ENCODE measurements at regions not wholly inside any gene's neighbourhood (a gene's known extent, or its start where the extent isn't known, plus 50 kb on each side); places are given as distances from the start of the nearest gene placed in this dataset.

DNA sequence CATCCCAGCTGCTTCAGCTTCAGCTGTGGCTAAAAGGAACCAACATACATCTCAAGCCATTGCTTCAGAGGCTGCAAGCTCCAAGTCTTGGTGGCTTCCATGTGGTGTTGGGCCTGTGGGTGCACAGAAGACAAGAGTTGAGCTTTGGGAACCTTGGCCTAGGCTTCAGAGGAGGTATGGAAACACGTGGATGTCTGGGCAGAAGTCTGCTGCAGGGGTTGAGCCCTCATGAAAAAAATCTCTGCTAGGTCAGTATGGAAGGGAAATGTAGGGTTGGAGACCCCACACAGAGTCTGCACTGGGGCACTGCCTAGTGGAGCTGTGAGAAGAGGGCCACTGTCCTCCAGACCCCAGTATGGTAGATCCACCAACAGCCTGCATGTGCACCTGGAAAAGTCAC is 279.3 kb downstream of the MZT1 start:
- H2AFZ ChIP-seq (ENCODE audit: low read length): no peak overlapping the region
- H3K27me3 ChIP-seq (ENCODE audit: control insufficient read depth in 3 of 3, insufficient read depth in 3 of 3, low read depth in 1 of 3, low read length in 3 of 3): peaks cover 0 to 5% (median 0%) of the 10 kb centered on the region in 3 experiments
- no peak for DNase-seq (ENCODE audit: low spot score)
- peaks cover 3 to 5% of the 10 kb centered on the region in 2 donors for H3K9me3 ChIP-seq (replicated peaks in 1 of 2; ENCODE audit: control insufficient read depth in 2 of 2, insufficient read depth in 1 of 2, low read depth in 1 of 2, low read length in 2 of 2)
- no peak overlapping the region for H3K4me3 ChIP-seq (ENCODE audit: low read length in 2 of 2)
- H3K36me3 ChIP-seq (replicated peaks in 1 of 2; ENCODE audit: control insufficient read depth in 2 of 2, insufficient read depth in 2 of 2, low read length in 2 of 2): no peaks in the 10 kb centered on the region
- no peaks in the 10 kb centered on the region for H3K79me1 ChIP-seq (ENCODE audit: low read depth, low read length)
- no peaks in the 10 kb centered on the region for H3K4me1 ChIP-seq (ENCODE audit: control insufficient read depth in 2 of 2, insufficient read depth in 1 of 2, low read depth in 1 of 2, low read length in 2 of 2)
- H3K27ac ChIP-seq (replicated peaks; ENCODE audit: low read length): no peak overlapping the region
- H2AK5ac ChIP-seq (ENCODE audit: low read depth, low read length): no peak overlapping the region
- H2BK5ac ChIP-seq (ENCODE audit: low read length): no peak overlapping the region
- no peak overlapping the region for H3K14ac ChIP-seq (ENCODE audit: low read length)
- no peak overlapping the region for H3K18ac ChIP-seq (ENCODE audit: low read length)
- no peak overlapping the region for H3K4ac ChIP-seq (ENCODE audit: low read length)
- H2BK120ac ChIP-seq (ENCODE audit: low read depth, low read length): no peak overlapping the region
- no peak overlapping the region for H3K4me2 ChIP-seq (ENCODE audit: insufficient read depth, low read length, poor library complexity, severe bottlenecking)
- no peak overlapping the region for H2BK12ac ChIP-seq (ENCODE audit: low read length)
- H4K91ac ChIP-seq (ENCODE audit: low read depth, low read length, poor library complexity): no peak overlapping the region
- H2BK15ac ChIP-seq (ENCODE audit: low read length): no peak overlapping the region
- H4K8ac ChIP-seq (ENCODE audit: low read depth, low read length): no peak overlapping the region
- H3K9ac ChIP-seq (ENCODE audit: low read depth, low read length, poor library complexity): no peak overlapping the region
- no CpG with 5 or more reads among the region's 1 CpG for WGBS, 2 donors (ENCODE audit: extremely low coverage in 2 of 2, insufficient read length in 2 of 2, insufficient replicate concordance in 1 of 2)
- H3K23ac ChIP-seq (ENCODE audit: low read depth, low read length, poor library complexity): no peak overlapping the region

DNA sequence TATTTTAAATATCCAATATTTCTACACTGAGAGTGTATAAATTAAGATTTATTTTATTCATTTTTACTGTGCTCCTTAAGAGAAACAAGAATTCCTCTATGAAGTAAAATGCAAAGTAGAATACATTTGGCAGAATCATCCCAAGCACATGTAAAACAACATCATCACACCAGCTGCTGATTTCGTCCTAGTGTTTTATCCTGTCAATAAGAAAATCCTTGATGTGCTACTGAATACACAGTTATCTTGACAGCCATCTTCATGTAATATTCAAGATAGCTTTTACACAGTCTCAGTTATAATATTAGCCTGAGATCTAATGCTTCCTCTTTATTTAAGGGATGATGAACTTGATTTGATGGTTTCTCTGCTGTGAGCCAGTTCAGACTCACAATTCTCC is 282.4 kb downstream of the MZT1 start:
- no peak overlapping the region for H3K18ac ChIP-seq (ENCODE audit: low read length)
- no peak overlapping the region for H2BK15ac ChIP-seq (ENCODE audit: low read length)
- no peak overlapping the region for H3K4me3 ChIP-seq (ENCODE audit: low read length in 2 of 2)
- H3K4me1 ChIP-seq (ENCODE audit: control insufficient read depth in 2 of 2, insufficient read depth in 1 of 2, low read depth in 1 of 2, low read length in 2 of 2): no peaks in the 10 kb centered on the region
- H3K79me1 ChIP-seq (ENCODE audit: low read depth, low read length): no peaks in the 10 kb centered on the region
- no peak overlapping the region for H2BK12ac ChIP-seq (ENCODE audit: low read length)
- no CpG with 5 or more reads among the region's 1 CpG for WGBS, 2 donors (ENCODE audit: extremely low coverage in 2 of 2, insufficient read length in 2 of 2, insufficient replicate concordance in 1 of 2)
- H2AFZ ChIP-seq (ENCODE audit: low read length): no peak overlapping the region
- no peak overlapping the region for H4K8ac ChIP-seq (ENCODE audit: low read depth, low read length)
- H2BK5ac ChIP-seq (ENCODE audit: low read length): no peak overlapping the region
- no peak overlapping the region for H3K4me2 ChIP-seq (ENCODE audit: insufficient read depth, low read length, poor library complexity, severe bottlenecking)
- H3K14ac ChIP-seq (ENCODE audit: low read length): no peak overlapping the region
- H3K23ac ChIP-seq (ENCODE audit: low read depth, low read length, poor library complexity): no peak overlapping the region
- no peak overlapping the region for H2AK5ac ChIP-seq (ENCODE audit: low read depth, low read length)
- peaks cover 3 to 5% of the 10 kb centered on the region in 2 donors for H3K9me3 ChIP-seq (replicated peaks in 1 of 2; ENCODE audit: control insufficient read depth in 2 of 2, insufficient read depth in 1 of 2, low read depth in 1 of 2, low read length in 2 of 2)
- no peak overlapping the region for H2BK120ac ChIP-seq (ENCODE audit: low read depth, low read length)
- DNase-seq (ENCODE audit: low spot score): no peak
- H3K27ac ChIP-seq (replicated peaks; ENCODE audit: low read length): no peak overlapping the region
- H3K4ac ChIP-seq (ENCODE audit: low read length): no peak overlapping the region
- H3K36me3 ChIP-seq (replicated peaks in 1 of 2; ENCODE audit: control insufficient read depth in 2 of 2, insufficient read depth in 2 of 2, low read length in 2 of 2): no peaks in the 10 kb centered on the region
- H3K9ac ChIP-seq (ENCODE audit: low read depth, low read length, poor library complexity): no peak overlapping the region
- no peak overlapping the region for H4K91ac ChIP-seq (ENCODE audit: low read depth, low read length, poor library complexity)
- peaks cover 0 to 10% (median 0%) of the 10 kb centered on the region in 3 experiments for H3K27me3 ChIP-seq (ENCODE audit: control insufficient read depth in 3 of 3, insufficient read depth in 3 of 3, low read depth in 1 of 3, low read length in 3 of 3)

DNA sequence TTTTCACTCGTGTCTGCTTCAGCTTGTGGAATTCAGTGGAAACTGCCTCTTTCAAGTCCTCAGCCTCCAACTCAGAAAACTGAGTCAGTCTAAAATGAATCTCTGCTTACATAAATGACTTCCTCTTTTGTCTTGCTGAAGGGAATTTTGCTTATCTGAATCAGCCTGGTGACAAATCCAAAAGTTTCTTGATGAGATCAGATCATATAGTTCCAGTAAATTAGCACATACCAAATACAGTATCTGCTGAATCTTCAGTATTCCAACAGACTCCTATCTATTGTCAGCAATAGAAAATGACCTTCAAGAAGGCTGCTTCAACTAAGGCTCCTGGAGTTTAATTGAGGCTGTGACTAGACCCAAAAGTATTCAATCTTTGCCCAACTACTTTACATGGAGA is 290.0 kb downstream of the MZT1 start:
- Histone ChIP-seq H2BK15ac (ENCODE audit: low read length) (no peak overlapping the region), H2BK5ac (ENCODE audit: low read length) (no peak overlapping the region), H3K4me2 (ENCODE audit: insufficient read depth, low read length, poor library complexity, severe bottlenecking) (no peak overlapping the region), H3K27me3 (ENCODE audit: control insufficient read depth in 3 of 3, insufficient read depth in 3 of 3, low read depth in 1 of 3, low read length in 3 of 3) (peaks cover 0 to 1% (median 0%) of the 10 kb centered on the region in 3 experiments), H3K4me1 (ENCODE audit: control insufficient read depth in 2 of 2, insufficient read depth in 1 of 2, low read depth in 1 of 2, low read length in 2 of 2) (no peaks in the 10 kb centered on the region), H2BK120ac (ENCODE audit: low read depth, low read length) (no peak overlapping the region), H3K9ac (ENCODE audit: low read depth, low read length, poor library complexity) (no peak overlapping the region), H3K27ac (replicated peaks; ENCODE audit: low read length) (no peak overlapping the region), H3K18ac (ENCODE audit: low read length) (no peak overlapping the region), H3K14ac (ENCODE audit: low read length) (no peak overlapping the region), H3K4ac (ENCODE audit: low read length) (no peak overlapping the region), H4K8ac (ENCODE audit: low read depth, low read length) (no peak overlapping the region), H3K36me3 (replicated peaks in 1 of 2; ENCODE audit: control insufficient read depth in 2 of 2, insufficient read depth in 2 of 2, low read length in 2 of 2) (no peaks in the 10 kb centered on the region), H3K4me3 (ENCODE audit: low read length in 2 of 2) (no peak overlapping the region), H3K9me3 (replicated peaks in 1 of 2; ENCODE audit: control insufficient read depth in 2 of 2, insufficient read depth in 1 of 2, low read depth in 1 of 2, low read length in 2 of 2) (no peaks in the 10 kb centered on the region), H2AK5ac (ENCODE audit: low read depth, low read length) (no peak overlapping the region), H3K23ac (ENCODE audit: low read depth, low read length, poor library complexity) (no peak overlapping the region), H2AFZ (ENCODE audit: low read length) (no peak overlapping the region), H3K79me1 (ENCODE audit: low read depth, low read length) (no peaks in the 10 kb centered on the region), H4K91ac (ENCODE audit: low read depth, low read length, poor library complexity) (no peak overlapping the region), H2BK12ac (ENCODE audit: low read length) (no peak overlapping the region)
- WGBS, 2 donors (ENCODE audit: extremely low coverage in 2 of 2, insufficient read length in 2 of 2, insufficient replicate concordance in 1 of 2): no CpG with 5 or more reads among the region's 1 CpG
- no peak for DNase-seq (ENCODE audit: low spot score)

DNA sequence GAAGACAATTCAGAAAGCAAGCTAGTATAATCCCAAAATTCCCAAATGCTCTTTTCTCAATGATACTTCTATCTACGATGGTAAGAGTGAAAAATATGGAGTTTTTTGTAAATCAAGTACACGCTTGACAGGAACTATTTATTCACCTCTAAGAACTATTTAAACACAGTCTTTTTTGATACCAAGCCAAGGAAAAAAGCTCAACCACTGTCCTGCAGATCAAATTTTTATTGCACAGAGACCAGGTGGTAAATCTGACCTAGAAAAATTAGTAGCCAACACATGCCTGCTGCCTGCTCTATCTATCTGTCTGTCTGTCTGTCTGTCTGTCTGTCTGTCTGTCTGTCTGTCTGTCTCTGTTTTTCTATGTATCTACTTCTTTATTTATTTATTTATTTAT is 292.2 kb downstream of the MZT1 start:
- Histone ChIP-seq H2BK15ac (ENCODE audit: low read length) (no peak overlapping the region), H3K36me3 (replicated peaks in 1 of 2; ENCODE audit: control insufficient read depth in 2 of 2, insufficient read depth in 2 of 2, low read length in 2 of 2) (no peaks in the 10 kb centered on the region), H3K4me3 (ENCODE audit: low read length in 2 of 2) (no peak overlapping the region), H3K9ac (ENCODE audit: low read depth, low read length, poor library complexity) (no peak overlapping the region), H3K4me1 (ENCODE audit: control insufficient read depth in 2 of 2, insufficient read depth in 1 of 2, low read depth in 1 of 2, low read length in 2 of 2) (no peaks in the 10 kb centered on the region), H3K9me3 (replicated peaks in 1 of 2; ENCODE audit: control insufficient read depth in 2 of 2, insufficient read depth in 1 of 2, low read depth in 1 of 2, low read length in 2 of 2) (no peaks in the 10 kb centered on the region), H3K14ac (ENCODE audit: low read length) (no peak overlapping the region), H3K4me2 (ENCODE audit: insufficient read depth, low read length, poor library complexity, severe bottlenecking) (no peak overlapping the region), H2BK5ac (ENCODE audit: low read length) (no peak overlapping the region), H3K18ac (ENCODE audit: low read length) (no peak overlapping the region), H3K23ac (ENCODE audit: low read depth, low read length, poor library complexity) (no peak overlapping the region), H3K27ac (replicated peaks; ENCODE audit: low read length) (no peak overlapping the region), H3K79me1 (ENCODE audit: low read depth, low read length) (no peaks in the 10 kb centered on the region), H4K91ac (ENCODE audit: low read depth, low read length, poor library complexity) (no peak overlapping the region), H2AK5ac (ENCODE audit: low read depth, low read length) (no peak overlapping the region), H2AFZ (ENCODE audit: low read length) (no peak overlapping the region), H2BK12ac (ENCODE audit: low read length) (no peak overlapping the region), H3K27me3 (ENCODE audit: control insufficient read depth in 3 of 3, insufficient read depth in 3 of 3, low read depth in 1 of 3, low read length in 3 of 3) (no peaks in the 10 kb centered on the region), H4K8ac (ENCODE audit: low read depth, low read length) (no peak overlapping the region), H2BK120ac (ENCODE audit: low read depth, low read length) (no peak overlapping the region), H3K4ac (ENCODE audit: low read length) (no peak overlapping the region)
- no CpG with 5 or more reads among the region's 2 CpGs for WGBS, 2 donors (ENCODE audit: extremely low coverage in 2 of 2, insufficient read length in 2 of 2, insufficient replicate concordance in 1 of 2)
- DNase-seq (ENCODE audit: low spot score): no peak

Measured in neuronal stem cell (in vitro differentiated cells).